ENCODE measurements at regions not wholly inside any gene's neighbourhood (a gene's known extent, or its start where the extent isn't known, plus 50 kb on each side); places are given as distances from the start of the nearest gene placed in this dataset.

DNA sequence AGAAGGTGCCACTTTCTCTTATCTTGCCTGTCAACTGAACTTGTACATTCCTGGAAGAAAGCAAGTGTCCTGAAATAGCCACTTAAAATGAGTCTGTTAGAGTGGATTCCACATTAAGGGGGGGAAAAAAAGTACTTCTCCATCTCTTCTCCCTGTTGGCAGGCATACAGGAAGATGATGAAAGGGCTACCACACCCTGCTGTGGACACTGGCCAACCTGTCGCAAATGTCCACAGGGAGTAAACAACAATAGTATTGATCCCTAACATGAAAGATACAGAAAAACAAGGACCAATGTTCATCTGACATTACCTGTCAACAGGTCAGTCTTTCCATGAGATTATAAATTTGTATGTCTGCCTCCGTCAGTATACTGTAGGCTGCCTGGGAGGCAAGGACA lies 265.1 kb upstream of the MAP3K1 start:
- WGBS (ENCODE audit: insufficient coverage): 88% methylated on average over 1 of the region's 2 CpGs

GRCh38 chr5:56549096-56549886 lies 266.1 kb upstream of the MAP3K1 start:
- Histone ChIP-seq H3K4me1 (ENCODE audit: control insufficient read depth, insufficient read depth, low read length) (peaks cover 4% of the 10 kb centered on the region), H3K27me3 (ENCODE audit: control insufficient read depth, insufficient read depth, low read length) (no peaks in the 10 kb centered on the region), H3K4me3 (ENCODE audit: low read depth, low read length) (no peak overlapping the region), H3K9me3 (ENCODE audit: control insufficient read depth, insufficient read depth, low read length) (no peaks in the 10 kb centered on the region), H3K27ac (ENCODE audit: low read depth, low read length) (no peak overlapping the region), H3K36me3 (ENCODE audit: control insufficient read depth, insufficient read depth, low read length) (no peaks in the 10 kb centered on the region)
- 90% methylated on average over 2 of the region's 3 CpGs for WGBS (ENCODE audit: insufficient coverage)
- no peak for DNase-seq (ENCODE audit: low read depth in 4 of 6, low spot score in 6 of 6)

More for the DNA sequence above, 265.1 kb upstream of the MAP3K1 start:
- DNase-seq (ENCODE audit: low read depth in 4 of 6, low spot score in 6 of 6): no peak
- H3K9me3 ChIP-seq (ENCODE audit: control insufficient read depth, insufficient read depth, low read length): no peaks in the 10 kb centered on the region
- no peak overlapping the region for H3K27ac ChIP-seq (ENCODE audit: low read depth, low read length)
- H3K4me3 ChIP-seq (ENCODE audit: low read depth, low read length): no peak overlapping the region
- H3K4me1 ChIP-seq (ENCODE audit: control insufficient read depth, insufficient read depth, low read length): peaks cover 4% of the 10 kb centered on the region
- no peaks in the 10 kb centered on the region for H3K36me3 ChIP-seq (ENCODE audit: control insufficient read depth, insufficient read depth, low read length)
- H3K27me3 ChIP-seq (ENCODE audit: control insufficient read depth, insufficient read depth, low read length): no peaks in the 10 kb centered on the region

DNA sequence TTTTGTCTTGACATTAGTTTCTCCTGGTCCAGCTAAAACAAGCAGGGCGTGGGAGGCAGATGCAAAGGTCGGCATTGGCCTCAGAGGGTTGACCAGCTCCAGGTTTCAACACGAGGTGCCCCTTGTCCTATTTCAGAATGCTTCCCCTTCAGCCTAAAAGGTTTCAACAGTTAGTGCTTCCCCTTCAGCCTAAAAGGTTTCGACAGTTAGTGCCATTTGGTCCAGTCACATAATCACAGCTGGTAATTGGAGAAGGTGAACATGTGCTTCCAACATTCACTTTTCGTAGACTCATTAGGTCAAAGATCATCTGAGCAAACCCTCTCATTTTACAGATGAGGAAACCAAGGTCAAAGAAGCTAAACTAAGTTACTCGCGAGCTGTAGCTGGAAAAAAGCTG lies 270.3 kb upstream of the MAP3K1 start:
- Histone ChIP-seq H3K27me3 (ENCODE audit: control insufficient read depth, insufficient read depth, low read length) (no peaks in the 10 kb centered on the region), H3K4me1 (ENCODE audit: control insufficient read depth, insufficient read depth, low read length) (peaks cover 4% of the 10 kb centered on the region), H3K4me3 (ENCODE audit: low read depth, low read length) (no peak overlapping the region), H3K9me3 (ENCODE audit: control insufficient read depth, insufficient read depth, low read length) (no peaks in the 10 kb centered on the region), H3K27ac (ENCODE audit: low read depth, low read length) (no peak overlapping the region), H3K36me3 (ENCODE audit: control insufficient read depth, insufficient read depth, low read length) (no peaks in the 10 kb centered on the region)
- DNase-seq (ENCODE audit: low read depth in 4 of 6, low spot score in 6 of 6): no peak
- WGBS (ENCODE audit: insufficient coverage): 82% methylated on average over 7 of the region's 7 CpGs

DNA sequence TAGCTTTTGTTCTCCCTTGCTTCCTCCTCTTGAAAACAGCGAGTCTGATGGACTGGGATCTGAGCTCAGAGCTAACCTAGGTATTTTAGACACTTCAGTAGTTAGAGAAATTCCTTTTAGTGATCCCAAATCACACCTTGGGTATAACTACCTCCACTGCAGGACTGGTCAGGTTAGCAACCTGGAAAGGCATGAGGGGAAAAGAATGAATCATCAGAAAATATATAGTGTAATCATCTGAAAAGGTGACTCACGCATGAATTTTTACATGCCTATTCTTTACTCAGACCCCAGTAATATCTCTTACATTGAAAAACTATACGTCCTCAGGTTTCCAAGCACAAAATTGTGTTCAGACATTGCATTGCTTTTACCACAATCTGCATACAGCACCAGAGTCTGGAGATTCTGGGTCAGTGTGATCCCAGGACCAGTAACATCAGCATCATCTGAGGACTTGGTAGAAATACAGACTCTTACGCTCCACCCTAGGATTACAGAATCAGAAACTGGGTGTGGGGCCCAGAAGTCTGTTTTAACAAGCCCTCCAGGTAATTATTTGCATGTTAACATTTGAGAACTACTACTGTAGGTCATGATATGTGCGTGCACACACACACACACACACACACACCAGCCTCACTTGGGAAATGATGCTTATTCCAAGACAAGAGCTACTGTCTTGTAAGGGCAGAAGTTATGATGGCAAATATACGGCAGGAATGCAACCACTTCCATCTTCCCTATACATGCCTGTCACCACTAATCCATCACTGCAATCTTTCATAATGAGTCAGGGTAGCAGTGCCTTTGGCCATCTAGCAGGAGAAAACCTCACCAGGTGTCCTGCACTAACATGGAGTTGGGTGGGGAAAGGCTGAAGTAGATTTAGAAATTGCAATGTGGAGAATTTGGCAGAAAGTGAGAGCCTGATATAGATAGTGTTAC lies 271.6 kb upstream of the MAP3K1 start:
- no peak overlapping the region for H3K4me3 ChIP-seq (ENCODE audit: low read depth, low read length)
- no peak for DNase-seq (ENCODE audit: low read depth in 4 of 6, low spot score in 6 of 6)
- 100% methylated on average over 1 of the region's 6 CpGs for WGBS (ENCODE audit: insufficient coverage)
- H3K4me1 ChIP-seq (ENCODE audit: control insufficient read depth, insufficient read depth, low read length): peaks cover 4% of the 10 kb centered on the region
- H3K9me3 ChIP-seq (ENCODE audit: control insufficient read depth, insufficient read depth, low read length): no peaks in the 10 kb centered on the region
- H3K36me3 ChIP-seq (ENCODE audit: control insufficient read depth, insufficient read depth, low read length): no peaks in the 10 kb centered on the region
- H3K27ac ChIP-seq (ENCODE audit: low read depth, low read length): no peak overlapping the region
- no peaks in the 10 kb centered on the region for H3K27me3 ChIP-seq (ENCODE audit: control insufficient read depth, insufficient read depth, low read length)

DNA sequence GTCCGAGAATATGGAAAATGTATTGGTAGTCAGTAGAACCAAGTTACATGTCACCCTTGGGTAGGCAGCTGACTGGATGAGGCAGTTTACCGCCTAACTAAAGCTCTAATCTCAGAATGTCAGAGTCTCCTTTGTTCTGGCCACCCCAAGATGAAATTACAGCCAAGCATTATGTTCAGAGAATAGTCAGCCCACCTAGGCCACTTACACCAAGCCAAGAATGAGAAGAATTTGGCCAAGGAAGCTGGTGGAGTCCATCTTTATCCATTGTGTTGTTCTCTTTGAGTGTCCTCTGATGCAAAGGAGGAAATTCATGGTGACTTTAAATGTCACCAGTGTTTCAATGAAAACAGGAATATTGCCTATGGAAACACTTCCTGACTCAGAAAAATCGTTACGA lies 275.1 kb upstream of the MAP3K1 start:
- H3K27ac ChIP-seq (ENCODE audit: low read depth, low read length): no peak overlapping the region
- no peaks in the 10 kb centered on the region for H3K9me3 ChIP-seq (ENCODE audit: control insufficient read depth, insufficient read depth, low read length)
- H3K4me3 ChIP-seq (ENCODE audit: low read depth, low read length): no peak overlapping the region
- no peaks in the 10 kb centered on the region for H3K36me3 ChIP-seq (ENCODE audit: control insufficient read depth, insufficient read depth, low read length)
- DNase-seq (ENCODE audit: low read depth in 4 of 6, low spot score in 6 of 6): no peak
- H3K27me3 ChIP-seq (ENCODE audit: control insufficient read depth, insufficient read depth, low read length): no peaks in the 10 kb centered on the region
- no peaks in the 10 kb centered on the region for H3K4me1 ChIP-seq (ENCODE audit: control insufficient read depth, insufficient read depth, low read length)
- WGBS (ENCODE audit: insufficient coverage): 89% methylated on average over 1 of the region's 4 CpGs

GRCh38 chr5:56538580-56538979 lies 276.8 kb upstream of the MAP3K1 start:
- no peak overlapping the region for H3K4me3 ChIP-seq (ENCODE audit: low read depth, low read length)
- H3K4me1 ChIP-seq (ENCODE audit: control insufficient read depth, insufficient read depth, low read length): no peaks in the 10 kb centered on the region
- no peak for DNase-seq (ENCODE audit: low read depth in 4 of 6, low spot score in 6 of 6)
- no peaks in the 10 kb centered on the region for H3K9me3 ChIP-seq (ENCODE audit: control insufficient read depth, insufficient read depth, low read length)
- WGBS (ENCODE audit: insufficient coverage): 95% methylated on average over 5 of the region's 6 CpGs
- H3K27me3 ChIP-seq (ENCODE audit: control insufficient read depth, insufficient read depth, low read length): no peaks in the 10 kb centered on the region
- no peak overlapping the region for H3K27ac ChIP-seq (ENCODE audit: low read depth, low read length)
- no peaks in the 10 kb centered on the region for H3K36me3 ChIP-seq (ENCODE audit: control insufficient read depth, insufficient read depth, low read length)

- no peak overlapping the region for H3K4me3 ChIP-seq (ENCODE audit: low read depth, low read length)
- no peak for DNase-seq (ENCODE audit: low read depth in 4 of 6, low spot score in 6 of 6)
- H3K36me3 ChIP-seq (ENCODE audit: control insufficient read depth, insufficient read depth, low read length): no peaks in the 10 kb centered on the region
- H3K27me3 ChIP-seq (ENCODE audit: control insufficient read depth, insufficient read depth, low read length): no peaks in the 10 kb centered on the region
- no CpG with 5 or more reads among the region's 1 CpG for WGBS (ENCODE audit: insufficient coverage)
- no peaks in the 10 kb centered on the region for H3K9me3 ChIP-seq (ENCODE audit: control insufficient read depth, insufficient read depth, low read length)
- no peak overlapping the region for H3K27ac ChIP-seq (ENCODE audit: low read depth, low read length)
- H3K4me1 ChIP-seq (ENCODE audit: control insufficient read depth, insufficient read depth, low read length): no peaks in the 10 kb centered on the region
Observed at GRCh38 chr5:56535347-56535746, 280.0 kb upstream of the MAP3K1 start.

- Histone ChIP-seq H3K36me3 (ENCODE audit: control insufficient read depth, insufficient read depth, low read length) (no peaks in the 10 kb centered on the region), H3K9me3 (ENCODE audit: control insufficient read depth, insufficient read depth, low read length) (no peaks in the 10 kb centered on the region), H3K4me3 (ENCODE audit: low read depth, low read length) (no peak overlapping the region), H3K4me1 (ENCODE audit: control insufficient read depth, insufficient read depth, low read length) (no peaks in the 10 kb centered on the region), H3K27me3 (ENCODE audit: control insufficient read depth, insufficient read depth, low read length) (no peaks in the 10 kb centered on the region), H3K27ac (ENCODE audit: low read depth, low read length) (no peak overlapping the region)
- WGBS (ENCODE audit: insufficient coverage): 90% methylated on average over 5 of the region's 6 CpGs
- DNase-seq (ENCODE audit: low read depth in 4 of 6, low spot score in 6 of 6): no peak
Observed at GRCh38 chr5:56534102-56534829, 281.1 kb upstream of the MAP3K1 start.

DNA sequence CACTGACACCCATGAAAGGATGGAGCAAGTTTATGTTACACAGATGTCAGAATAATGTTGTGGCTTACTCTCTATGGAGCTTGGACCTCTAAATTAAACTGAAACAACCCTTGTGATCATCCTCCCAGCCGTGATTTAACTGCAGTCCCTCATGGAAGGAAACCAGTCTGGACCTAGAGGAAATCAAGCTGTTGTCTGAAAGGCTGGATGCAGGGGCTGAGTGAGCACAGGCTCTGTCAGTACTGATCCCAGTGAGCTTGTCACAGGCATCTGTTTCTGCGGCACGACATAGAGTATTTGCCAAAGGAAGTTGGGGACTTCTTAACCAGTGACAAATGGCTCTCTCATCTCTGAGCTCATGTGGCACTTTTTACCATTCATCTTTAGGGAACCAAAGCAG lies 282.9 kb upstream of the MAP3K1 start:
- Histone ChIP-seq H3K27ac (ENCODE audit: low read depth, low read length) (no peak overlapping the region), H3K36me3 (ENCODE audit: control insufficient read depth, insufficient read depth, low read length) (no peaks in the 10 kb centered on the region), H3K4me3 (ENCODE audit: low read depth, low read length) (no peak overlapping the region), H3K27me3 (ENCODE audit: control insufficient read depth, insufficient read depth, low read length) (no peaks in the 10 kb centered on the region), H3K4me1 (ENCODE audit: control insufficient read depth, insufficient read depth, low read length) (no peaks in the 10 kb centered on the region), H3K9me3 (ENCODE audit: control insufficient read depth, insufficient read depth, low read length) (no peaks in the 10 kb centered on the region)
- WGBS (ENCODE audit: insufficient coverage): 6% methylated on average over 2 of the region's 3 CpGs
- DNase-seq (ENCODE audit: low read depth in 4 of 6, low spot score in 6 of 6): peak in 2 of 6 donors; percentile 34 to 35

Measured in spinal cord (tissue), 9 donors.